GM21619 (cell line): ENCODE measurements at regions not wholly inside any gene's neighbourhood (a gene's known extent, or its start where the extent isn't known, plus 50 kb on each side); places are given as distances from the start of the nearest gene placed in this dataset.

ENCODE experiments used
- ATAC-seq: cut with Tn5 transposase; IDR thresholded peaks from one replicate; pipeline ENCODE4 v1.9.1; 2021; ENCODE audit not compliant: unreplicated experiment

DNA sequence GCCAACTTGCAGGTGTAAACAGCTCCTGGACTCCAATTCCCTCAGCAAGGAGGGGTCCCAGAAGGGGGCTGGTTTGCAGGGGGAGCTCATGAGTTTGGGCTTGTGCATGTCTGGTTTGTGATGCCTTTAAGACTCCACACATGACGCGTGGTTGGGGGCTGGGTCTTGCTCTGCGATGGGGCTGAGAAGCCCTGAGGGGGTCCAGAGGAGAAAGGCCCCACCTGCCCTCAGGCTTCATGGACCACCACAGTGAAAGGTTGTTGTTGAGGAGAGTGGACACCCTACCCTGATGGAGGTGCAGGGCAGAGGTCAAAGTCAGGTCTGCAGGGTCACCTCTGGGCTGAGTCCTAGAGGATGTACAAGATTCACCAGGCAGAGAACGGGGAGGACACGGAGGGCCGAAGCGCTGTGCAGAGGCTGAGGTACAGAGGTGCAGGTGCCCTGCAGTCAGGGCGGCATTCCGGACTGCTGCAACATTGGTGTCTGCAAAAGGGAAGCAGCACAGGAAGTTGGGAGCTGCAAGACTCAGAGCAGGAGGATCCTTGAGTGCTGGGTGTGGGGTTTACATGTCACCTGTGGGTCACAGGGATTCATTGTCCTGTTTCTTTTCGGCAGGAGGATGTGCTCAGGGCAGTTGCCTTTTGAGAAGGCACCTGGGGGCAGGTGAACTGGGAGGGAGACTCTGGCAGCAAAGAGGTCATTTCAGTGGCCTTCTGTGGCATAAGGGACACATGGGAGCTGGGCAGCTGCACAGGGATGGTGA, 399.4 kb downstream of the PTPRU start:
- ATAC-seq, result no peak

- ATAC-seq, result no peak
Measured at GRCh38 chr1:29634746-29635335, 398.5 kb downstream of the PTPRU start.

DNA sequence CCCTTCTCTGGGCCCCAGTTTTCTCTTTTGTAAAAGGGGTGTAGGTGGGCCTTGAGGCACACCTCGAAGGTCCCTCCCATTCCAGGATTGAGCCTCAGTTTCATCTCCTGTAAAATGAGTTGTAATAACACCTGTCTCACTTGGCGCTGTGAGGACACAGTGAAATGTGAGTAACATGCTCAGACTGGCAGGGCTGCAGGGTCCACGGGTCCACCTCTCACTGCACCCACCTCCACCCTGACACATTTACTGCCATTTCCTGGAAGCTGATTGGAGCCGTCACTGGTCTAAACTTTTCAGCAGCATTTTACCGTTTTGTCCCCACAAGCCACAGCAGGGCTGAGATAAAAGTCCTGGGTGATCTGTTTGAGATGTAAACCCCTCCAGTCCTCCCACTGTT, 398.0 kb downstream of the PTPRU start:
- ATAC-seq, result no peak

GRCh38 chr1:29633771-29634170, 397.4 kb downstream of the PTPRU start:
- no peak for ATAC-seq

DNA sequence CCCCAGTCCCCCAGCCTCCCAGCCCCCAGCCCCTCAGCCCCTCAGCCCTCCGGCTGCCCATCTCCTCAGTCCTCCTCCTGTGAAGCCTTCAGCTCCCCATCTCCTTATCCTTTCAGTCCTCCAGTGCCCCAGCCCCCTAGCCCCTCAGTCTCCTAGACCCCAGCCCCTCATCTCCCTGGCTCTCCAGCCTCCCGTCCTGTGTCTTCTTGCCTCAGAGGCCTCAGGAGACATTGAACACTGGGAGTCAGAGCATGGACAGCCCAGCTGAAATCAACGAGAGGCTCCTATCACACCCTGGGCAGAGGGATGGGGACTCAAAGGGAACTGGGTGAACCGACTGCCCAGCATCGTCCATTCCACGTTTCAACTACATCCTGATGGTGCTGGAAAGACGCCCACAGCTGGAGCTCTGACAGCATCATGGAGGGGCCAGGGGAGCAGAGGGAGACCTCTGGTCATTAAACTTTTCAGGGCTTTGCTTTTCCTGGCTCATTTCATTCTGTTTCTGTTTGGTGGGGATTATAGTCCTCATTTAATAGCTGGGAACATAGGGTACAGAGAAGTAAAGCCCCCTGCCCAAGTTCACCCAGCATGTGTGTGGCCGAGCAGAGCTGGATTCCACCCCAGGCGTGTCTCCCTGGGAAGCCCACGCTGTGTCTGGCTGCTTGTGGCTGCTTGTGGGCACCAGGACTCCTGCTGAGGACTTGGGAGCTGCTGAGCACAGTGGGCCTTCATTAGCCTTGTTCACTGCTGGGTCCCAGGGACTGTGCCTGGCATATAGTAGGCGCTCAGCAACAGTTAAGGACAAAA, 396.7 kb downstream of the PTPRU start:
- ATAC-seq, result no peak

DNA sequence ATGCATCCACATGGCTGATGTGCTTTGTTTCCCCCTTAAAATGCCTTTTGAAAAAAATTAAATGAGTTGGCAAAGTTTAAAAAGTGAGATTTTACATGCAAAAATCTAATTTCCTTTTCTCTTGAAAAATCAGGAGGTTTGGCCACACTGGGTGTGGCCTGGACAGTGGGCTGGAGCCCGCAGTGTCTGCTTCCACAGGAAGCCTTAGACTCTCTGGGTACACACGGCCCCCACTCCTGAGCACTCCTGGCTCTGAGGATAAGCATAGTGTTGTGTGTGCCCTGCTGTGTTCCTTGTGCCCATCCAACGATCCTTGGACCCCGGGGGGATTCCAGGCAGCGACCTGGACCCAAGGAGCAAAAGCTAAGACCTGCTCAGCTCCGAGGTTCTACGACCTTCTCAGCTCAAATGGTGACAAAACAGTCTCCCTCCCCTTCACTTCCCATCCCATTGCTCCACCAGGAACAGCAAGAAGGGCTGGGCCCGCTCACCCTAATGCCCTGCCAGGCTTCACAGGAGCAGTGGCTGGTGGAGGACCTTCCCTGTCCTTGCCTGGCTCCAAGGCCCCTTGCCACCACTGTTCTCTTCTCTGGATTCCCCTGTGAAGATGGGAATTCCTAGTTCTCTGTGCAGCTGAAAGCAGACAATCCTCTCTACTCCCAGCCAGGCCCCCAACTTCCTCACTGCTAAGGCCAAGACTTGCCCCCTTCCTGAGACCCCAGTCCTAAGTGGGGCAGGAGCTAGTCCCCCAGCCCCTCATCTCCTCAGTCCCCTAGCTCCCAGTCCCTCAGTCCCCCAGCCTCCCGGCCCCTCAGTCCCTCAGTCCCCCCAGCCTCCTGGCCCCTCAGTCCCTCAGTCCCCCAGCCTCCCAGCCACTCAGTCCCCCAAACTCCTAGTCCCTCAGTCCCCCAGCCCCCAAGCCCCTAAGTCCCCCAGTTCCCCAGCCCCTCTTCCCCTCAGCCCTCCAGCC, 395.8 kb downstream of the PTPRU start:
- no peak for ATAC-seq

- no peak for ATAC-seq
Measured at GRCh38 chr1:29631361-29631760, 395.0 kb downstream of the PTPRU start.

DNA sequence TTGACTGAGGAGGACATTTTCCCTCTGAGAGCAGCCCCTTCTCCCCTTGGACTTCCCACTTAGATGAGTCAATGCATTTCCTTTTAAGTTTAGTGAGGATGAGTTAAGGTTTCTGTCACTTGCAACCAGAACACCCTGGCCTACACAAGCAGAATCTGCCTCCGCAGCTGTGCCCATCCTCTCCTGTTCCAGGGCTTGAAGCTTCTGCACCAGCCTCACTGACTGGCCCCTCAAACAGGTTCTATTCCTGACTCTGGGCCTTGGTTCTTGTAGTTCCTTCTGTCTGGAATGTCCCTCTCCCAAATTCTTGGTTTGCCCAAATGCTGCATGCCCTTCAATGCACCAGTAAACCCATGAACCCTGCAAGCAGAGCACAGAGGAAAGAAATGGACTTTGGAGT, 394.4 kb downstream of the PTPRU start:
- ATAC-seq, result no peak

GRCh38 chr1:29629814-29630516, 393.6 kb downstream of the PTPRU start:
- ATAC-seq, result no peak

- ATAC-seq, result no peak
Measured at GRCh38 chr1:29629401-29629800, 393.1 kb downstream of the PTPRU start.

DNA sequence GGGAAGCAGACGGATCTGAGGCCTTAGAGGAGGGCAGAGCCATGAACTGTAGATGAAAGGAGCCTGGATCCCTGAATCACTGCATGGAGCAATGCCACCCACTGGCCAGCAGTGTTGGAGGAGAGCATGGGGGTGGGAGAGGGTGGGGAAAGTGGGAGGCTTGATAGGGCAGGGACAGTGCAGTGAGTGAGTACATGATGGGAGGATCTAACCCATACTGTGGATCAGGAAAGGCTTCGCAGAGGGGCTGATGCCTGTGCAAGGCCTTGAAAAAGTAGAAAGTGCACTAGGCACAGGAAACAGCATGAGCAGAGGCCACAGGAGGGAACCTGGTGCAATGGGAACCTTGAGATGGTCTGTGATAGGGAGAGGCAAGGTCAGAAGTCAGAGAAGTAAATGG, 391.9 kb downstream of the PTPRU start:
- no peak for ATAC-seq

GRCh38 chr1:29626726-29627125, 390.4 kb downstream of the PTPRU start:
- no peak for ATAC-seq

- ATAC-seq, result no peak
Measured at GRCh38 chr1:29626066-29626465, 389.7 kb downstream of the PTPRU start.

DNA sequence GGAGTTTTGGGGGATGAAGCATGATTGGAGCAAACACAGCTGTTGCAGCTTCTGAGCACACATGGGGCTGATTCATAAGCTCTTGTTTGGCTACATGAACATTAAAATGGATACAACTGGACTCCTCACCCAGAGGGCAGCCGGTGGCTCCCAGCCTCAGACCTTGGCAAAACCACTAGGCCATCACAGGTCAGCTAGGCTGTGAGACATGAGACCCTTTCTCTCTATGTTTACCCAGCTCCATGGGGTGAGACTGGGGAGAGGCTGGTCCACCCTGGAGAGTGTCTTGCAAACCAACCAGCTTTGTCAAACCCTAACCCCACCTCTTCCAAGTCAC, 388.7 kb downstream of the PTPRU start:
- ATAC-seq, result no peak

- ATAC-seq, result no peak
Measured at GRCh38 chr1:29624320-29625083, 388.2 kb downstream of the PTPRU start.

GRCh38 chr1:29623501-29623900, 387.2 kb downstream of the PTPRU start:
- ATAC-seq, result no peak

- no peak for ATAC-seq
Measured at GRCh38 chr1:29621826-29622435, 385.6 kb downstream of the PTPRU start.

DNA sequence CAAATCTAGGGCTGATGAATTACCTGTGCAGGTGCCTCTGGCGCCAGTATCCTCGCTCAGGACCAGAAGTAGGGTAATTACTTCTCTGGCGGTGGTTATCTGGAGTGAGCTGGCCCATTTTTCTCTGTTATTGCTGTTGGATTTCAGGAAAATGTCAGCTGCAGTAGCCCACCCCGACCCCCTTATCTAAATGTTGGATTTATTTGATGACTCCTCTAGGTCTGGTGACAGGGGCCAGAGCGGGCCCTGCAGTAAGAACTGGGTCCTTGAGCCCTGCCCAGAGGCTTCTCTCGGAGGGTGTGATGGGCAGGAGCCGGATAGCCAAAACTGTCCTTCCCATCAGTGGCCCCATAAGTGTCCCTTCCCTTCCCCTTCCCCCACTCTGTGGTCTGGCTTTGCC, 384.3 kb downstream of the PTPRU start:
- ATAC-seq, result no peak

GRCh38 chr1:29607236-29607635, 370.9 kb downstream of the PTPRU start:
- no peak for ATAC-seq
